Activated naive CD4-positive, alpha-beta T cell treated with anti-CD3 and anti-CD28 coated beads for 36 hours (primary cell): ENCODE measurements at regions not wholly inside any gene's neighbourhood (a gene's known extent, or its start where the extent isn't known, plus 50 kb on each side); places are given as distances from the start of the nearest gene placed in this dataset.

Experiments
- CTCF ChIA-PET: fragments of 350-600 bp; sonication (Branson Sonifier 250); formaldehyde crosslinking; loops from one replicate; lab custom pipeline; 2021; ENCODE audit warnings: antibody characterized with exemption; lab: Charles Lee
- DNase-seq: peaks from one replicate; pipeline ENCODE4 v3.0.0-alpha.2; 2020
- H3K27ac Mint-ChIP-seq: one replicate; pipeline ENCODE4 v1.8.0; 2021; ENCODE audit warnings: mild to moderate bottlenecking, mixed read lengths
- H3K27me3 Mint-ChIP-seq: one replicate; pipeline ENCODE4 v1.8.0; 2021; ENCODE audit warnings: low read depth, mixed read lengths
- H3K36me3 Mint-ChIP-seq: one replicate; pipeline ENCODE4 v1.8.0; 2021; ENCODE audit warnings: low read depth, mixed read lengths
- H3K4me1 Mint-ChIP-seq: one replicate; pipeline ENCODE4 v1.8.0; 2021; ENCODE audit warnings: low read depth, mixed read lengths
- H3K4me3 Mint-ChIP-seq: one replicate; pipeline ENCODE4 v1.8.0; 2021; ENCODE audit warnings: mild to moderate bottlenecking, moderate library complexity, mixed read lengths
- H3K9me3 Mint-ChIP-seq: one replicate; pipeline ENCODE4 v1.8.0; 2021; ENCODE audit warnings: mixed read lengths
- intact Hi-C: fragments of 100-400 bp; cut with micrococcal nuclease; formaldehyde crosslinking; loops from one replicate; pipeline ENCODE4 v1.15.1; 2023

DNA sequence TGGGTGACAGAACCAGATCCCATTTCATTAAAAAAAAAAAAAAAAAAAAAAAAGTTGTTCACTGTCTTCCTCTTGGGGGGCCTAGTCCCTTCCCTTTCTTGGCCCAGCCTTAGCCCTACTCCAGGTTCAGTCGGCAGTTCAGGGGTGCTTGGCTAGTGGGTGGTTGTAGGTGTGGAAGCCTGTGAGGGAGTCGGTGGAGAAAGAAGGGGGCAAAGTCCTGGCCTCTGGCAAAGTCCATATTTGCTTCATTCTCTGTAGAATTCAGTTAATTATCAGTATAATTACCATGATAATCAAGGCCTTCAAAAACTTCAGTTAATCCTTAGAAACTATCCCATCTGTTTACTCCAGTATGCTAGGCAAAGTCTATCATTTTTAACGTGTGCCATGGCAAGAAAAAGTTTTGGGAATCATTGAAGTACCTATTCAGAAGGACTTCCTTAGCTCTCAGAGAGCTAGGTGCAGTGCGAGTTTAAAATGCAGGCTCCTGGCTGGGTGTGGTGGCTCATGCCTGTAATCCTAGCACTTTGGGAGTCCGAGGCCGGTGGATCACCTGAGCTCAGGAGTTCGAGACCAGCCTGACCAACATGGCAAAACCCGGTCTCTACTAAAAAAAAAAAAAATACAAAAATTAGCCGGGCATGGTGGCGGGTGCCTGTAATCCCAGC is 205.7 kb upstream of the ARG1 start:
- Mint-ChIP-seq H3K27ac (no peak overlapping the region), H3K27me3 (no peaks in the 10 kb centered on the region), H3K4me3 (no peak overlapping the region), H3K9me3 (no peaks in the 10 kb centered on the region), H3K36me3 (peaks cover 2% of the 10 kb centered on the region), H3K4me1 (peaks cover 18% of the 10 kb centered on the region)
- DNase-seq: no peak
- intact Hi-C loops: loop anchor here (2.0 kb wide), 1 partner anchor 29 kb away; no protein-coding TSS in a partner anchor
- CTCF ChIA-PET: interaction anchor here (0.6 to 1.2 kb wide), 3 partner anchors 17 to 547 kb away, joined by 4 to 5 read pairs (median 5); no protein-coding TSS in a partner anchor

DNA sequence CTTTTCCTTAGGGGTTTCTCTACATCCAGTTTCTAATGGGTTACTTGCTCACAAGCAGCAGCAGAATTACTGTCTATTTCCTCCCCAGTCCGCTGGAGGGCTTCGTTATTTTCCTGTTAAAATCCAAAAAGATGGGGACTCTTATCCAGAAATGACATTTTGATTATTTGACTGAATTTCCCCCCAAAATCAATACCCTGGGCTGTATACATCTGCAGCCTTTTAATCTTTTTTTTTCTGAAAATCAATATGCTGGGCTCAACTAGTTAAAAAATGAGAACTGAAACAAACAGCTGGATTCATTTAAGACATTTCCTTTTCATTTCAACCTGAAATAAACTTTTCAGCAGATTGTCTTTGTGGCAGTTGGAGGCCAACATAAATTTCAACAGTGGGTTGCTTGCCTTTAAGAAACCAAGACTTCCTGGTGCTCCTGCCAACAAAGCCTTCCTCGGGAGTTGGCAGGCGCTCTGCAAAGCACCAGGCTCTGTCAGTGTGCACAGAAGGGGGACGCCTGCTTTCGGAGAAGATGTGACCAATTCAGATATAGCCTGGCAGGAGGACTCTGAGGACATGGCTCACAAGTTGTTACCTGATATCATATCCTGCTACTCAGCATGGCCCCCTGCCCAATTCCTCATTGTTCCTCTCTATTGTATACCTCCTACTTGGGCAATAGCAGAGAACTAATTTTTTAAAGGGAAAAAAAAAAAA is 204.7 kb upstream of the ARG1 start:
- H3K4me3 Mint-ChIP-seq: no peak overlapping the region
- no peak overlapping the region for H3K27ac Mint-ChIP-seq
- H3K36me3 Mint-ChIP-seq: peaks cover 4% of the 10 kb centered on the region
- H3K4me1 Mint-ChIP-seq: peaks cover 18% of the 10 kb centered on the region
- DNase-seq: no peak
- no peaks in the 10 kb centered on the region for H3K27me3 Mint-ChIP-seq
- no peaks in the 10 kb centered on the region for H3K9me3 Mint-ChIP-seq
- intact Hi-C loops: no loop called here
- CTCF ChIA-PET: interaction anchor here (0.6 to 1.2 kb wide), 4 partner anchors 16 to 546 kb away, joined by 4 to 5 read pairs (median 4); no protein-coding TSS in a partner anchor

DNA sequence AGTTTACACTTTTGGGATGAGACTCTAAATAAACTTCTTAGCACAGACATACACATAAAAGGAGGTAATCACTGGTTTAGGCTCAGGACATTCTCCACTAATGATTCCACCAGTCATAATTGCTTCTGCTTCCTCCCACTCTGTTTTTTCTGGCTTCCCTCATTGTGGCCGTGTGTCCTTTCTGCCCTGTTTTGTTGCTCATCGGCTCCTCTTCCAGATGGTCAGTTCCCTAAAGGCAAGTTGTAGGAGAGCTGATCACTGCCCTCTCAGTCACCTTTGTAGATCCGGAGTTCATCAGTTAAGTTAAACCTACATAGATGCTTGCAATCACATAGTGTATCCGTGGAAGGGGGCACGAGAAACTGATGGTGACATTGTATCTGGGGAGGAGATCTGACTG is 200.5 kb upstream of the ARG1 start:
- CTCF ChIA-PET: no interaction called here
- intact Hi-C loops: no loop called here
- no peak overlapping the region for H3K4me3 Mint-ChIP-seq
- H3K27ac Mint-ChIP-seq: no peak overlapping the region
- peaks cover 12% of the 10 kb centered on the region for H3K4me1 Mint-ChIP-seq
- H3K36me3 Mint-ChIP-seq: peaks cover 4% of the 10 kb centered on the region
- no peaks in the 10 kb centered on the region for H3K27me3 Mint-ChIP-seq
- no peak for DNase-seq
- H3K9me3 Mint-ChIP-seq: no peaks in the 10 kb centered on the region

DNA sequence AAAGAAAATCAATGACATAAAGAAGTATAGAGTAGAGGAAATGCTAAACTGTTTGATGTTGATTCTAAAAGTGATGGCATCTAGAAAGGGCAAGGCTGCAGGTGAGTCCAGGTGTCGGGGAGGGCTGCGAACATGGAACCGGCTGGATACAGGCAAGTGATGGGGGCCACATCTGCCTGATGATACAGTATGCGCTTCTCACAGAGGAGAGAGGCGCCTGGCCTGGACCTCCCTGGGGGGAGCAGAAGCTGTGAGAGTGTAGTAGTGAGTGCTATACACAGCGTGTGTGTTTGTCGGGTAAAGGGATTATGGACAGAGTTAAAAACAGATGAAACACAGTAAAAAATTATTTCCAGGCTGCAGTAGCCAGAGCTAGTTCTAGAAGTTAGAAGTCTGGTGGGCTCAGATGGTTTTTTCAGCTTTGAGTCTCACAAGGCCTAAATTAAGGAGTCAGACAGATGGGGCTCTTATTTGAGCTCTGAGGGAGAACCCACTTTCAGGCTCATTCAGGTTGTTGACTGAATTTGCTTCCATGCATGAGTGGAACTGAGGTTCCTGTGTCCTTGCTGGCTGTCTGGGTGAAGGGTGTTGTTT is 195.8 kb upstream of the ARG1 start:
- no peak overlapping the region for H3K27ac Mint-ChIP-seq
- no peaks in the 10 kb centered on the region for H3K4me1 Mint-ChIP-seq
- no peak for DNase-seq
- no peaks in the 10 kb centered on the region for H3K27me3 Mint-ChIP-seq
- intact Hi-C loops: no loop called here
- H3K9me3 Mint-ChIP-seq: peaks cover 6% of the 10 kb centered on the region
- H3K4me3 Mint-ChIP-seq: no peak overlapping the region
- H3K36me3 Mint-ChIP-seq: peaks cover 5% of the 10 kb centered on the region
- CTCF ChIA-PET: no interaction called here

DNA sequence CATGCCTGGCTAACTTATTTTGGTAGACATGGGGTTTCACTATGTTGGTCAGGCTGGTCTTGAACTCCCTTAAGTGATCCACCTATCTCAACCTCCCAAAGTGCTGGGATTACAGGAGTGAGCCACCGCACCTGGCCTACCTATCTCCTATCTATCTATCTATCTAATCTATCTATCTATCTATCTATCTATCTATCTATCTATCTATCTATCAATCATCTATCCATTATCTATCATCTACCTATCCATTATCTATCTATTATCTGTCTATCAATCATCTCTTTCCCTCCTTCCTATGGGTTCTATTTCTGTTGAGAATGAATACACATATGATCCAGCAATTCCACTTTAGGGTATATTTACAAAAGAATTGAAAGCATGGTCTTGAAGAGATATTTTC is 194.2 kb upstream of the ARG1 start:
- Mint-ChIP-seq H3K4me1 (no peaks in the 10 kb centered on the region), H3K9me3 (peaks cover 6% of the 10 kb centered on the region), H3K36me3 (peaks cover 4% of the 10 kb centered on the region), H3K4me3 (no peak overlapping the region), H3K27me3 (no peaks in the 10 kb centered on the region), H3K27ac (no peak overlapping the region)
- CTCF ChIA-PET: interaction anchor here (0.7 kb wide), 1 partner anchor 1066 kb away, joined by 3 read pairs; no protein-coding TSS in a partner anchor
- no peak for DNase-seq
- intact Hi-C loops: no loop called here

DNA sequence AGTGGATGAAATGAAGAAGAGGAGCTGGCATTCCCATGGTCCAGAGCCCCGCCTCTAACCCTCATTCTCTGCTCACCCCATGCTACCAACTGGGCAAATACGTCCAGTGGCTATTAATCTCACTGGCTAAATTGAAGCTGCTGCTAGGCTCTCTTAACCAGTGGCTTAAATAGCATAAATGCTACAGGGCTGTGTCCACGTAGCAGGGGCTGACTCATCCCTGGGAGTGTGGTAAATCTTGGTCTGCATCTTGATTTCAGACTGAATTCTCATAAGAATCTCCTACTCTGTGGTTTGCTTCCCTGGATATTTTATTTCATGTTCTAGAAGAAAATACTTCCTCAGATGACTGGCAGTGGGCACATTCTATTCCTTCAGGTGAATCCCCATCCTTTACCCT is 193.1 kb upstream of the ARG1 start:
- Mint-ChIP-seq H3K9me3 (peaks cover 6% of the 10 kb centered on the region), H3K36me3 (peaks cover 4% of the 10 kb centered on the region), H3K27ac (no peak overlapping the region), H3K4me3 (no peak overlapping the region), H3K4me1 (no peaks in the 10 kb centered on the region), H3K27me3 (no peaks in the 10 kb centered on the region)
- CTCF ChIA-PET: interaction anchor here (0.6 kb wide), 1 partner anchor 35 kb away, joined by 3 read pairs; no protein-coding TSS in a partner anchor
- no peak for DNase-seq
- intact Hi-C loops: no loop called here

DNA sequence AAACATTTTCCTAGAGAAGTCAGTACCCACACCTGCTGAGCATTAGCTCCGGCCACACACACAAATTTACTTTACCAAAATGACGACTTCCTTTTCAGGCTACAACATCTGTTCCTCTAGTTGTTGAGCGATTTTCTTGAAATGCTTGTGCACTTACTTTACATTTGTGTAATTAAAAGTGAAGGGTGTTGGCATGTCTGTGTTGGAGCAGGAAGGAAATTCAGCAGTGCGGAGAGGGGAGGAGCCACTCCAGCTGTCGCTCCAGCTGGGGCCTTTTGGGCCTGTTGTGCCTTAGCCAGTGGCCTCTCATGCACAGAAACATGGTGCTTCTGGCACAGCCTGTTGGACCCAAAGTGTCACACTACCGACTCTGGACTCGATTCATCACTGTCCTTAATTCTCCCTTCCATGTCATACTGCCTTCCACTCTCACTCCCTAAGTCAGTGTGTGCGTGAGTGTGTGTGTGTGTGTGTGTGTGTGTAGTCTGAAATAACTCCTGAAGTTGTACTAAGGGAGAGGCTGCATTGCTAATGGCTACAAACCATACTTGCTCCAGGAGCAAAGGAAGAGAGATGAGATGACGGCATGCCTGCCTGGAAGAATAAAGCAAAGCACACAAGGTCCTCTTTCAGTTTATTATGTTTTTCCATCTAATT is 191.8 kb upstream of the ARG1 start:
- CTCF ChIA-PET: no interaction called here
- H3K27ac Mint-ChIP-seq: no peak overlapping the region
- H3K36me3 Mint-ChIP-seq: peaks cover 6% of the 10 kb centered on the region
- no peak for DNase-seq
- H3K27me3 Mint-ChIP-seq: no peaks in the 10 kb centered on the region
- H3K4me3 Mint-ChIP-seq: no peak overlapping the region
- peaks cover 6% of the 10 kb centered on the region for H3K9me3 Mint-ChIP-seq
- H3K4me1 Mint-ChIP-seq: no peaks in the 10 kb centered on the region
- intact Hi-C loops: no loop called here

DNA sequence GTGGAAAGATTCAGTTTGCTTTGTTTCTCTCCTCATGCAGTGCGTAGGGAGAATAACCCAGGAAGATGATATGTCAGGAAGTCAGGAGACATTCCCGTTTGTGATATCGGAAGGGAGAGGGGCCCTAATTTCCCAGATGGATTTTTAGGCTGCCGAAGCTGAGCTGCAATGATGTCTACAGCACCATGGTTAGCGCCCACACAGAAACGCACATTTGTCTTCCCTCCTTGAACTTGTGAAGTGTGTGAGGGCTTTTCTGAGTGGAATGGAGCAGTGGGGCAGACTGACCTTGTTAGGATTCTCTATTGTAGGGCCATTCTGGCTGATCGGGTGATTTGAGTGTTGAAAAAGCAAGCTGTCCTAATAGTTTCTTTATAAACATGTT is 191.3 kb upstream of the ARG1 start:
- no peaks in the 10 kb centered on the region for H3K27me3 Mint-ChIP-seq
- H3K4me3 Mint-ChIP-seq: no peak overlapping the region
- H3K27ac Mint-ChIP-seq: no peak overlapping the region
- CTCF ChIA-PET: no interaction called here
- peaks cover 6% of the 10 kb centered on the region for H3K9me3 Mint-ChIP-seq
- H3K36me3 Mint-ChIP-seq: peaks cover 6% of the 10 kb centered on the region
- DNase-seq: no peak
- intact Hi-C loops: no loop called here
- H3K4me1 Mint-ChIP-seq: no peaks in the 10 kb centered on the region

DNA sequence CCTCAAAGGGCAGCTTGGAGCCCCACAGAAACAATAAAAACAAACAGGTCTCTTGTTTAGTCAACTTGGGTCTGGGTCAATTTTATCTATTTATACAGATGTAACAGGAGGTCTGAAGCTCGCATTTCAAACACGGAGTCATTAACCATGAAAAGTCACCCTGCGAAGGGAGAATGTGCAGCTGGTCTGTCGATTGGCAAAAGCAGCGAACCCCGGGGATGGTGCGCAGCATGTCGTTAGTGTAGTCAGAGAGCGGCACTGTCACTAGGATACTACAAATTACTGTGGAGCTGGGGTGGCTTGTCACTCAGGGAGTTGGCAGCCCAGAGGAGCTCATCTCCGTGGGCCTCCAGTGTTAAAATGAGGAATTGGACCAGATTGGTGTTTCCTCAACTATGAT is 190.4 kb upstream of the ARG1 start:
- H3K4me1 Mint-ChIP-seq: no peaks in the 10 kb centered on the region
- no peak overlapping the region for H3K4me3 Mint-ChIP-seq
- no peaks in the 10 kb centered on the region for H3K27me3 Mint-ChIP-seq
- no peak overlapping the region for H3K27ac Mint-ChIP-seq
- H3K36me3 Mint-ChIP-seq: peaks cover 6% of the 10 kb centered on the region
- no peak for DNase-seq
- peaks cover 6% of the 10 kb centered on the region for H3K9me3 Mint-ChIP-seq
- CTCF ChIA-PET: interaction anchor here (0.6 kb wide), 1 partner anchor 148 kb away, joined by 3 read pairs; no protein-coding TSS in a partner anchor
- intact Hi-C loops: no loop called here

DNA sequence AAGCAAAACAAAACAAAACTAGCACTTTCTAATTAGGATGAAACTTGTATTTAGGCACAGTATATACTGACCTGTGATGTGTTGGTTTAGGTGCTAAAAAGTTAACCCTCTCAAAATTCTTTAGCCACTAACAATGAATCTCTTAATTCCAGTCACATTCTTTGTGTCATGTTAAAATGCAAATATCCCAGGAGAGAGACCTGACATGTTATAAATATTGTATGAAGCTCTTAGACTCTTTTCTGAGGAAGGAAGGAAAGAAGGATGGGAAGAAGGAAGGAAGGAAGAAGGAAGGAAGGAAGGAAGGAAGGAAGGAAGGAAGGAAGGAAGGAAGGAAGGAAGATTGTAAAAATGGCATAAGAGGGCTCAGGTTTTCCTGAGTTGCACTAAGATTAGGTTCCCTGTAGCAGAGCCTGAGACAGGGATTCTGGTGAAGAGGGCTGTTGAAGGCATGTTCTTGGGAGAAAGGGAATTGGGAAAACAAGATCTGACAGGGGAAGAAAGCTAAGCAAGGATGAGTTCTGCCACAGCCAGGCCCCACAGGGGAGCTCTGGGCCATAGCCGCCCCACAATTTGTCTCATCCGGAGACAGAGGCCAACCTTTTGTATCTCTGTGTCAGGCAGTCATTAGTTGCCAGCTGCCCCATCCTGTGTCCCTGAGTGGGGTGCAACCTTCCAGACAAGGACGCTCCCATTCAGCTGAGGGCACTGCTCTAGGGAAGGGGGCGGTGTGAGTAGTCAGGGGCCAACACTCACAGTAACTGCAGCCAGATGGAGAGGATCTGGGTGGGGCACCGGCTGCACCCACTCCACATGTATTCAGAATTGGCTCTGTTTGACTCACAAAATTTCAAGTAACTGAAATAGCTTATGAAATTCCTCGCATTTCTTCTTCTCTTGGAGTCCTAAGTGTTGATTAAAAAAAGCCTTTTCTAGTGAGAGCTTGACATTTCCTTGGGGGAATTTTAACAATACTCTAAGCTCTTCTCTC is 189.3 kb upstream of the ARG1 start:
- Mint-ChIP-seq H3K36me3 (peaks cover 6% of the 10 kb centered on the region), H3K27me3 (no peaks in the 10 kb centered on the region), H3K4me1 (no peaks in the 10 kb centered on the region), H3K9me3 (peaks cover 6% of the 10 kb centered on the region), H3K4me3 (no peak overlapping the region), H3K27ac (no peak overlapping the region)
- CTCF ChIA-PET: interaction anchor here (0.6 kb wide), 1 partner anchor 16 kb away, joined by 5 read pairs; no protein-coding TSS in a partner anchor
- intact Hi-C loops: no loop called here
- no peak for DNase-seq

DNA sequence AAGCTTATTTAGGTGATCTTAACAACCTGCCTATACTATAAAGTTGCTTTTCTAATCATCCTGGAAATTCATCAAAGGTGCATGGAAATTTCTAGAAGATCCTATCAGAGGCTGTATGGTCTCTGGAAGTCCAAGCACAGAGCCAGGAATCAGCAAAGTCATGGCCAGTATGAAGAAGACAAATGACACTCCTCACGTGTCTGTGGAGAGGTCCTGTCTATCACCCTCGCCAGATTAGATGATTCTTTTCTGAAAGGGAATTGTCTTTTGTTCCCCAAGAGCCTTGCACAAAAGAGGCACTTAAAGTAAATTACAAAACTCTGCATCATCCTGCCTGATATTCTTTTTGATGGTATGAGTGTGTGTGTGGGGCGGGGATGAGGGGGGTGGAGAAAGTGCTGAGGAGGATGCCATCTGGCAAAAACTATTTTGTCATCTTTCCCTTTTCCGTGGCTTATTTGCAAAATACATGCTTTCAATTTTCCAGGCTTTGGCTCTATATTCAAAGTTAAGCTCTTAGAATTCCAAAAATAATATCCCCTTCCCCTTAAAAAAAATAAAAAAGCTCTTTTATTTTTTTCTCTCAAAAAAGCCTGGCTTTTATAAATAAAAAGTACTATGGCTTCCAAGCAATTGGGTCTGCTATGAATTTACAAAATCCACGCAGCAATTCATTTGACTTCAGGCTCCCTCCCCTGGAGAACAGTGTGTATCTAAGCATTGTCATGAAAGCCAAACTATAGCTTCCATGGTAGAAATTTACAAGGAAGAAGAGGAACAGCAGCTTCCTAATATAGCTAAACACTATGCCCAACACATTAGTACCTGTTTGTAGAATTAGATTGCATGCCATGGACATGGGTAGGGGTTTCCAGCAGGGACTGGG is 185.2 kb upstream of the ARG1 start:
- Mint-ChIP-seq H3K9me3 (no peaks in the 10 kb centered on the region), H3K27me3 (no peaks in the 10 kb centered on the region), H3K4me3 (no peak overlapping the region), H3K4me1 (peaks cover 2% of the 10 kb centered on the region), H3K27ac (no peak overlapping the region), H3K36me3 (peaks cover 2% of the 10 kb centered on the region)
- CTCF ChIA-PET: interaction anchor here (0.8 kb wide), 1 partner anchor 205 kb away, joined by 3 read pairs; no protein-coding TSS in a partner anchor
- DNase-seq: no peak
- intact Hi-C loops: no loop called here
